ENCODE measurements at regions not wholly inside any gene's neighbourhood (a gene's known extent, or its start where the extent isn't known, plus 50 kb on each side); places are given as distances from the start of the nearest gene placed in this dataset.

DNA sequence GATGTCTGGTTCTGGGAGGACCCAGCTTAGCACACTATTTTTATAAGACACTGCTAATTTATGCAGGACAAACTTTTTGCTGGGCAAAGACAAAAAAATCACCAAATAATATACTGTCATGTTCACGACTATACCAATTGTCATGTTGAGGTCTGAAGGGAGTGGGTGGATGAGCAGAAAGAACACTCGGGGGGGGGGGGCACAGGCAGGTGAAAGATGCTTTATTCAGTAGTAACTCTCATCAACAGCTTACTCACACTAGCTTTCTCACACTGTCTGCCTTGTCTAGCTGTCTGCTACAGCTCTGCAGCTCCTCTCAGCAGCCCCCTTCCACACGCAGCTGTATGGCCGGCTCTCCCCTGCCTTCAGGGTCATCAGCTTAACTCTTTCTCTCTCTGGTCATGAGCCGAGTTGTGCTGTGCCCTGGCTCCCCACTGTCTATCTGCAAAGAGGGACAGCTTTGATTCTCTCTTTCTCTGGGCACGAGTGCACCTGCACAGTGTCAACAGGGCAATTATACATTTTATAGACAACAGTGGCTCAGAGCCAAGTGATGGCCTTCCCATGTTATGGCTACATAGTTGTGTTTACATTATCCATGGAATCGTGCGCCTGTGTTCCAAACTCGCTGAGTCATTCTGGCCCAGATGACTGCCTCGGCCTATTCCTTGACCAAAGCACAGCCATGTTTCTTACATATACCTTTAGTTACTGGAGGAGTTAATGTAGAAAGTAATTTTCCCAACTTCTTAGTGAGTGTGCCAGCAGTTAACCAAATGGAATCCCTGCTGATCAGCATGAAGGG is 187.7 kb upstream of the PRSS16 start:
- peaks cover 12% of the 10 kb centered on the region for H3K4me1 Mint-ChIP-seq
- no peaks in the 10 kb centered on the region for H3K36me3 Mint-ChIP-seq
- no peak overlapping the region for H3K27ac Mint-ChIP-seq
- TF ChIP-seq, protein P1, sequence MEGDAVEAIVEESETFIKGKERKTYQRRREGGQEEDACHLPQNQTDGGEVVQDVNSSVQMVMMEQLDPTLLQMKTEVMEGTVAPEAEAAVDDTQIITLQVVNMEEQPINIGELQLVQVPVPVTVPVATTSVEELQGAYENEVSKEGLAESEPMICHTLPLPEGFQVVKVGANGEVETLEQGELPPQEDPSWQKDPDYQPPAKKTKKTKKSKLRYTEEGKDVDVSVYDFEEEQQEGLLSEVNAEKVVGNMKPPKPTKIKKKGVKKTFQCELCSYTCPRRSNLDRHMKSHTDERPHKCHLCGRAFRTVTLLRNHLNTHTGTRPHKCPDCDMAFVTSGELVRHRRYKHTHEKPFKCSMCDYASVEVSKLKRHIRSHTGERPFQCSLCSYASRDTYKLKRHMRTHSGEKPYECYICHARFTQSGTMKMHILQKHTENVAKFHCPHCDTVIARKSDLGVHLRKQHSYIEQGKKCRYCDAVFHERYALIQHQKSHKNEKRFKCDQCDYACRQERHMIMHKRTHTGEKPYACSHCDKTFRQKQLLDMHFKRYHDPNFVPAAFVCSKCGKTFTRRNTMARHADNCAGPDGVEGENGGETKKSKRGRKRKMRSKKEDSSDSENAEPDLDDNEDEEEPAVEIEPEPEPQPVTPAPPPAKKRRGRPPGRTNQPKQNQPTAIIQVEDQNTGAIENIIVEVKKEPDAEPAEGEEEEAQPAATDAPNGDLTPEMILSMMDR (IDR thresholded peaks at IDR 0.05; ENCODE audit: unreplicated experiment), result no peak
- no peaks in the 10 kb centered on the region for H3K9me3 Mint-ChIP-seq
- H3K4me3 Mint-ChIP-seq, result no peak overlapping the region
- H3K27me3 Mint-ChIP-seq (ENCODE audit: low read depth), result peaks cover 15% of the 10 kb centered on the region
- no peak for DNase-seq (ENCODE audit: low spot score in 2 of 2, unreplicated experiment in 2 of 2)

DNA sequence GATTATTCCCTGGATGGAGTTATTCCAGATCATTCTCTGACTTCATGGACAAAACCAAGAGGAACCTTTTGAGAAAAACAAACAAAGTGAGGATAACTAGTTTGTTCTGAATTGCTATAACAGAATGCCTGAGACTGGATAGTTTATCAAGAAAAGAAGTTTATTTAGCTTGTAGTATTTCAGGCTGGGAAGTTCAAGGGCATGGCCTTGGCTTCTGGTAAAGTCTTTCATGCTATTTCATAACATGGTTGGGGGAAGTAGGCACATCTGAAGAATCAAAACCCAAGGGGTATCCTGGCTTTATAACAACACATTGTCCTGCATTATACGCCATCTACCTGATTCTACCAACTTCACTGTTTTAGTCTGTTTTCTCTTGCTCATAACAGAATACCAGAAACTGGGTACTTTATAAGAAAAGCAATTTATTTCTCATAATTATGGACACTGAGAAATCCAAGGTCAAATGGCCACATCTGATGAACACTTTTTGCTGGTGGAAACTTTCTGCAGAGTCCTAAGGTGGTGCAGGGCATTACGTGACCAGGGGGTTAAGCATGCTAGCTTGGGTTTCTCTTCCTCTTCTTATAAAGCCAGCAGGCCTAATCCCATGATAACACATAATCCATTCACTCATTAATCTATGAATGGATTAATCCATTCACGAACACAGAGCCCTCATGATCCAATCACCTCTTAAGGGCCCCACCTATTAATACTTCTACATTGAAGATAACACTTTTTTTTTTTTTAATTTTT is 186.1 kb upstream of the PRSS16 start:
- Mint-ChIP-seq H3K4me1 (peaks cover 11% of the 10 kb centered on the region), H3K9me3 (no peaks in the 10 kb centered on the region), H3K4me3 (no peak overlapping the region), H3K36me3 (no peaks in the 10 kb centered on the region), H3K27ac (no peak overlapping the region), H3K27me3 (ENCODE audit: low read depth) (peaks cover 7% of the 10 kb centered on the region)
- TF ChIP-seq, protein P1 (IDR thresholded peaks at IDR 0.05; ENCODE audit: unreplicated experiment), result no peak
- no peak for DNase-seq (ENCODE audit: low spot score in 2 of 2, unreplicated experiment in 2 of 2)

DNA sequence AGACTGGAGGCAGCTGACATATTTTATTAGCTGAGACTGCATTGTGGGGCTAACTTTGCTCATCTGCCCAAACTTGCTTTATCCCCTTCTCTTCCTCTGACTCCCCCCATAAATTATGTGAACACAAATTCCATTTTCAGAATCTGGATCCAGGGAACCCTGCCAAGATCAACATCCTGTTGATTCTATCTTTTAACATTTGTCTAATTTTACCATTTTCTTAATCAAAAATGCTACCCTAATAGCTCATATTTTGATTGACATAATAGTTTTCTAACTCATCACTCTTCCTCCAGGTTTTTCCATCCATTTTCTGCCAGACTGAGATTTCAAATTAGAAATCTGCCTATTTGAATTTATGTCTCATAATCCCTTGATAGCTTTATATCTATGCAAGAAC is 184.7 kb upstream of the PRSS16 start:
- peaks cover 11% of the 10 kb centered on the region for H3K4me1 Mint-ChIP-seq
- TF ChIP-seq, protein P1 (IDR thresholded peaks at IDR 0.05; ENCODE audit: unreplicated experiment), result no peak
- H3K9me3 Mint-ChIP-seq, result no peaks in the 10 kb centered on the region
- no peak overlapping the region for H3K4me3 Mint-ChIP-seq
- DNase-seq (ENCODE audit: low spot score in 2 of 2, unreplicated experiment in 2 of 2), result no peak
- no peak overlapping the region for H3K27ac Mint-ChIP-seq
- peaks cover 3% of the 10 kb centered on the region for H3K27me3 Mint-ChIP-seq (ENCODE audit: low read depth)
- H3K36me3 Mint-ChIP-seq, result no peaks in the 10 kb centered on the region

DNA sequence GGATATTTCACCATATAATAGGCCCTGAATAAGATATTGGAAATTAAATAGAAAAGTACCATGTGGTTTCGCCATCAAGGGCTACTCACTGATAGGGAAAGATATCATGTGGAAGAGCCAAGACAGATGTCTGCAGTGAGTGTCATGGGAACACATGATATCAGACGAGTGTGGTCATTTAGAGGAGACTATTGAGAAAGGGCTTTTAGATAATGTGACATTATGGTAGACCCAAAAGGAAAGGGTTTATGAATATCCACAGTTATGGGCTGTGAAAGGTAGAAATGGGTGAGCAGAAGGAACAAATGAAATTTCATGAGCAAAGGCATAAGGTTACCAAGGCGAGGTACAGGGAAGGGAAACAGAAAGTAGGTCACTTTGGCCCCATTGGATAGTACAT is 182.3 kb upstream of the PRSS16 start:
- H3K9me3 Mint-ChIP-seq, result no peaks in the 10 kb centered on the region
- no peak overlapping the region for H3K4me3 Mint-ChIP-seq
- TF ChIP-seq, protein P1 (IDR thresholded peaks at IDR 0.05; ENCODE audit: unreplicated experiment), result no peak
- no peaks in the 10 kb centered on the region for H3K36me3 Mint-ChIP-seq
- peaks cover 5% of the 10 kb centered on the region for H3K27me3 Mint-ChIP-seq (ENCODE audit: low read depth)
- H3K4me1 Mint-ChIP-seq, result peaks cover 11% of the 10 kb centered on the region
- no peak for DNase-seq (ENCODE audit: low spot score in 2 of 2, unreplicated experiment in 2 of 2)
- no peak overlapping the region for H3K27ac Mint-ChIP-seq

DNA sequence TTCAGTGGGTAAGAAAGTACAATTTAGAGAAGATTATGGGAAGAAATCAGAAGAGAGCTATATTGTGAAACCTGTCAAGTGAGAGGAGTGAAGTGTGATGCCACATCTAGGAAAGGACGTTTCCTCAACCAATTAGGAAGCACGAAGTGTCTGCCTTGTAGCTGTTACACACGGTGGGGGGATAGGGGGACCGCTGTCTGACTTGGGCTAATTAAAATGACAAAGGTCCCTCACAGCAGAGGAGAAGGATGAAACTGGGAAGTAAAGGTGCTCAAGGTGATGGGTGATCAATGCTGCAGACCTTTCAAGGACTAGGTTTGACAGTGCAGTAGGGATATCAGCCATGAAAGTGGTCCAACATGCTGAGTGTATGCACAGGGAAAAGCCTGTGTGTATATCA is 181.1 kb upstream of the PRSS16 start:
- H3K36me3 Mint-ChIP-seq, result no peaks in the 10 kb centered on the region
- peaks cover 9% of the 10 kb centered on the region for H3K27me3 Mint-ChIP-seq (ENCODE audit: low read depth)
- no peak overlapping the region for H3K4me3 Mint-ChIP-seq
- no peak overlapping the region for H3K27ac Mint-ChIP-seq
- TF ChIP-seq, protein P1 (IDR thresholded peaks at IDR 0.05; ENCODE audit: unreplicated experiment), result no peak
- H3K9me3 Mint-ChIP-seq, result no peaks in the 10 kb centered on the region
- peaks cover 11% of the 10 kb centered on the region for H3K4me1 Mint-ChIP-seq
- DNase-seq (ENCODE audit: low spot score in 2 of 2, unreplicated experiment in 2 of 2), result no peak
